Stimulated activated CD8-positive, alpha-beta memory T cell treated with anti-CD3 and anti-CD28 coated beads, Interleukin-7, amount 100 ng/mL, for 48 hours (primary cell): ENCODE measurements at regions not wholly inside any gene's neighbourhood (a gene's known extent, or its start where the extent isn't known, plus 50 kb on each side); places are given as distances from the start of the nearest gene placed in this dataset.
"Not testable (repeated sequence)": the region's sequence is repeated elsewhere in the genome, so short reads cannot be mapped to it uniquely, and the experiment has no call there.

ENCODE experiments used
- DNase-seq, 2 donors: peaks; one replicate each; pipeline ENCODE4 v3.0.0-alpha.2; 2020; ENCODE audit warnings: low read depth in 1 of 2; ENCODE audit errors: extremely low read depth in 1 of 2

GRCh38 chr18:55696811-55697210 lies 108.8 kb upstream of the TCF4 start:
- no peak for DNase-seq

- DNase-seq: no peak
These were observed 107.1 kb upstream of the TCF4 start for GRCh38 chr18:55695091-55695490.

GRCh38 chr18:55694291-55694690 lies 106.3 kb upstream of the TCF4 start:
- DNase-seq: no peak

GRCh38 chr18:55688030-55688429 lies 100.0 kb upstream of the TCF4 start:
- DNase-seq: no peak

- no peak for DNase-seq
These were observed 99.1 kb upstream of the TCF4 start for GRCh38 chr18:55687106-55687505.

GRCh38 chr18:55685638-55686037 lies 97.6 kb upstream of the TCF4 start:
- no peak for DNase-seq

GRCh38 chr18:55672574-55673361 lies 84.8 kb upstream of the TCF4 start:
- DNase-seq: no peak

- no peak for DNase-seq
These were observed 77.5 kb upstream of the TCF4 start for GRCh38 chr18:55665506-55665905.

- not testable (repeated sequence) for DNase-seq
These were observed 76.9 kb upstream of the TCF4 start for GRCh38 chr18:55664758-55665400.

- DNase-seq: no peak
These were observed 75.9 kb upstream of the TCF4 start for GRCh38 chr18:55663891-55664290.

GRCh38 chr18:55658598-55658997 lies 70.6 kb upstream of the TCF4 start:
- no peak for DNase-seq

GRCh38 chr18:55657572-55658331 lies 69.8 kb upstream of the TCF4 start:
- DNase-seq: no peak

- no peak for DNase-seq
These were observed 67.0 kb upstream of the TCF4 start for GRCh38 chr18:55654986-55655385.

- no peak for DNase-seq
These were observed 63.2 kb upstream of the TCF4 start for GRCh38 chr18:55651236-55651635.

GRCh38 chr18:55650363-55650870 lies 62.4 kb upstream of the TCF4 start:
- DNase-seq: no peak

GRCh38 chr18:55647331-55647730 lies 59.3 kb upstream of the TCF4 start:
- DNase-seq: no peak

- DNase-seq: no peak
These were observed 54.2 kb upstream of the TCF4 start for GRCh38 chr18:55642191-55642590.

- DNase-seq: no peak
These were observed 53.5 kb upstream of the TCF4 start for GRCh38 chr18:55641486-55641885.
